DND-41 (cell line): ENCODE measurements at regions not wholly inside any gene's neighbourhood (a gene's known extent, or its start where the extent isn't known, plus 50 kb on each side); places are given as distances from the start of the nearest gene placed in this dataset.

ENCODE experiments used
- ATAC-seq: fragments of 200-7000 bp; cut with Tn5 transposase; 3 replicates; pipeline ENCODE4 v1.9.1; 2021; ENCODE audit warnings: low read depth; ENCODE audit not compliant: insufficient read depth
- DNase-seq: peaks from one replicate; pipeline ENCODE4 v3.0.0-alpha.2; 2020
- H2AFZ ChIP-seq: 2 replicates; pipeline ENCODE4 v1.6.0; 2012; ENCODE audit warnings: low read depth, low read length
- H3K27ac ChIP-seq: 2 replicates; pipeline ENCODE4 v1.5.1; 2012; ENCODE audit warnings: low read length, inconsistent platforms
- H3K27me3 ChIP-seq: fragments of 200-600 bp; sonication (generic); 2 replicates; pipeline ENCODE4 v1.6.0; 2012; ENCODE audit warnings: low read length, mild to moderate bottlenecking, inconsistent platforms; ENCODE audit not compliant: insufficient read depth, poor library complexity
- H3K36me3 ChIP-seq: 2 replicates; pipeline ENCODE4 v1.5.1; 2012; ENCODE audit warnings: low read length, inconsistent platforms; ENCODE audit not compliant: insufficient read depth
- H3K4me1 ChIP-seq: 2 replicates; pipeline ENCODE4 v1.5.1; 2012; ENCODE audit warnings: mild to moderate bottlenecking, low read length; ENCODE audit not compliant: insufficient read depth
- H3K4me2 ChIP-seq: 2 replicates; pipeline ENCODE4 v1.6.0; 2012; ENCODE audit warnings: mild to moderate bottlenecking, moderate library complexity, low read length, inconsistent platforms; ENCODE audit not compliant: insufficient read depth
- H3K4me3 ChIP-seq, 2 experiments: fragments of 200-600 bp in 1 of 2; shearing (Covaris generic) in 1 of 2; 2 replicates each; pipeline ENCODE4 v1.5.1; 2012 to 2016; ENCODE audit warnings: inconsistent platforms in 2 of 2, low read length in 2 of 2, mild to moderate bottlenecking in 2 of 2, low read depth in 1 of 2, moderate library complexity in 1 of 2
- H3K79me2 ChIP-seq: 2 replicates; pipeline ENCODE4 v1.6.0; 2012; ENCODE audit warnings: low read length, inconsistent platforms; ENCODE audit not compliant: insufficient read depth
- H3K9ac ChIP-seq: 2 replicates; pipeline ENCODE4 v1.6.0; 2012; ENCODE audit warnings: low read depth, mild to moderate bottlenecking, inconsistent platforms, low read length, moderate library complexity
- H3K9me3 ChIP-seq: 2 replicates; pipeline ENCODE4 v1.5.1; 2012; ENCODE audit warnings: low read length, moderate library complexity, mild to moderate bottlenecking, inconsistent platforms; ENCODE audit not compliant: insufficient read depth, severe bottlenecking
- H4K20me1 ChIP-seq: 2 replicates; pipeline ENCODE4 v1.6.0; 2012; ENCODE audit warnings: low read length; ENCODE audit not compliant: insufficient read depth
- EZH2 ChIP-seq: IDR thresholded peaks from 3 replicates; pipeline ENCODE4 v1.6.1; 2012; ENCODE audit warnings: borderline replicate concordance, low read depth, mild to moderate bottlenecking, moderate library complexity, low read length, inconsistent platforms; ENCODE audit not compliant: severe bottlenecking
- TF ChIP-seq, protein P1 (sequence below): IDR thresholded peaks from 2 replicates; pipeline ENCODE4 v1.5.1; 2012; ENCODE audit warnings: borderline replicate concordance, low read length, moderate library complexity, mild to moderate bottlenecking; ENCODE audit not compliant: poor library complexity, severe bottlenecking; ENCODE audit errors: extremely low read depth

DNA sequence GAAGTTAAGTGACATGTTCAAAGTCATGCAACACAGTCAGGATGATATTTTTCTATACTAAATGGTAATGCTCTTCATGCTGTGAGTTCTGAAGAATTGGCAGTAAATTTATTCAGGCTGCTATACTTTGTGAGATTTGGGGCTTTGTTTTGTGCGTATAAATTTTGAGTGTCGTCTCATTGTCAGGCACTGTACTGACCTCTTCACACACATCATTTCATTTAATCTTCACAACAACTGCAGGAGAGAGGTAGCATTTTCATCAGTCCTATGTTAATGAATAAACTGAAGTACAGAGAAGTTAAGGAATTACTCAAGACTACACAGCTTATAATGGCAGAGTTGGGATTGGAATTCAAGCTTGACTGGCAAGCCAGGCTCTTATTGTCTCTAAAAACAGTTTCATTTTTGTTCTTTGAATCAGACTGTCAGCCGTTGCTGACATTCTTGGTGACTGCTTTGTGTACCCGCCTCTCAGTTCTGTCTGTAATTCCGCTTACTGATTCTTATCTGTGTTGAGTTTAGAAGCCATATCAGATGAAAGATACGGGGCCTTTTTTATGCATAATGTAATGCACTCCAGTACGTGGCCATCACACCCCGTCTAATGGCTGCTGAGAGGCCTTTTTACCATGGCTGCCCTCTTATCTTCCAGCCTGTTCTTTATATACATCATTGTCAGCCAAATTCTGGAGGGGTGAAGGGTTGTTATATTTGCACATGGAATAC lies 274.9 kb downstream of the UTRN start:
- Histone ChIP-seq H2AFZ (peak overlapping the region; percentile 75), H3K4me3 (peak overlapping the region in 1 of 2 experiments; percentile 37; a peak in 2 of 4 replicates), H3K27me3 (no peaks in the 10 kb centered on the region), H3K9me3 (no peaks in the 10 kb centered on the region), H3K4me1 (peaks cover 35% of the 10 kb centered on the region), H3K9ac (peak overlapping the region; percentile 54), H3K79me2 (no peaks in the 10 kb centered on the region), H4K20me1 (no peaks in the 10 kb centered on the region), H3K4me2 (peak overlapping the region; percentile 53), H3K36me3 (peaks cover 44% of the 10 kb centered on the region), H3K27ac (peak overlapping the region; percentile 85)
- TF ChIP-seq EZH2: no peak
- TF ChIP-seq, protein P1, sequence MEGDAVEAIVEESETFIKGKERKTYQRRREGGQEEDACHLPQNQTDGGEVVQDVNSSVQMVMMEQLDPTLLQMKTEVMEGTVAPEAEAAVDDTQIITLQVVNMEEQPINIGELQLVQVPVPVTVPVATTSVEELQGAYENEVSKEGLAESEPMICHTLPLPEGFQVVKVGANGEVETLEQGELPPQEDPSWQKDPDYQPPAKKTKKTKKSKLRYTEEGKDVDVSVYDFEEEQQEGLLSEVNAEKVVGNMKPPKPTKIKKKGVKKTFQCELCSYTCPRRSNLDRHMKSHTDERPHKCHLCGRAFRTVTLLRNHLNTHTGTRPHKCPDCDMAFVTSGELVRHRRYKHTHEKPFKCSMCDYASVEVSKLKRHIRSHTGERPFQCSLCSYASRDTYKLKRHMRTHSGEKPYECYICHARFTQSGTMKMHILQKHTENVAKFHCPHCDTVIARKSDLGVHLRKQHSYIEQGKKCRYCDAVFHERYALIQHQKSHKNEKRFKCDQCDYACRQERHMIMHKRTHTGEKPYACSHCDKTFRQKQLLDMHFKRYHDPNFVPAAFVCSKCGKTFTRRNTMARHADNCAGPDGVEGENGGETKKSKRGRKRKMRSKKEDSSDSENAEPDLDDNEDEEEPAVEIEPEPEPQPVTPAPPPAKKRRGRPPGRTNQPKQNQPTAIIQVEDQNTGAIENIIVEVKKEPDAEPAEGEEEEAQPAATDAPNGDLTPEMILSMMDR: no peak
- DNase-seq: peak; percentile 71
- peak; percentile 95 for ATAC-seq

DNA sequence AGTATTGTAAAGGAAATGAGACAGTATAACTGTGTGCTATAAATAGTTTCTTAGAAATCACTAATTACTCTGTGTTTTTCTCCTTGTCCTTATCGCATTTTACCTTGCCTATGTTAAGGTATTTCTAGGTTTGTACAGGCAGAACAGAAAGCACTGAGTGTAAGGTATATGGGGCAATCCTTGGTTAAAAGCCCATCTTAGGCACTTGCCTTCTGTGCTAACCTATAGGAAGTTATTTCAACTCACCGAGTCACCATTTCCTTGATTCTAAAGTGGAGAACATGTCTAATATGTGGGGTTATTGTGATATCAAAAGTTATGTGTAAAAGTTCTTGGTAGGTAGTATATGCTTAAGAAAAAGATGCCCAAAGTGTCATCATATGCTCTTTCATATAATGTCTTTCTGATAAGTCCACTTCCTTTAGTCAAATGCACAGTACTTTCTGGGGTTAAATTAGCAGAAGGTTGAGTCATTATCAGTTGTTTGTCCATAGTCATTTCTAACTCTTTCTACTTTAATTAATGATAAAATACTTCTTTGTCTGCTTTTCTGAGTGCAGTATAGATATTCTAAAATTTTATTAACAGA lies 276.4 kb downstream of the UTRN start:
- DNase-seq (no peak), ATAC-seq (no peak)
- no peak overlapping the region for H2AFZ ChIP-seq
- no peak for TF ChIP-seq EZH2
- TF ChIP-seq, protein P1: no peak
- H4K20me1 ChIP-seq: no peaks in the 10 kb centered on the region
- no peaks in the 10 kb centered on the region; the same call in 1 of the 2 replicates for H3K79me2 ChIP-seq
- H3K9ac ChIP-seq: no peak overlapping the region
- no peak overlapping the region for H3K4me2 ChIP-seq
- H3K4me1 ChIP-seq: peaks cover 50% of the 10 kb centered on the region
- no peaks in the 10 kb centered on the region for H3K9me3 ChIP-seq
- H3K27ac ChIP-seq: peak overlapping the region; percentile 57
- H3K27me3 ChIP-seq: no peaks in the 10 kb centered on the region
- no peak overlapping the region for H3K4me3 ChIP-seq
- H3K36me3 ChIP-seq: peaks cover 32% of the 10 kb centered on the region

DNA sequence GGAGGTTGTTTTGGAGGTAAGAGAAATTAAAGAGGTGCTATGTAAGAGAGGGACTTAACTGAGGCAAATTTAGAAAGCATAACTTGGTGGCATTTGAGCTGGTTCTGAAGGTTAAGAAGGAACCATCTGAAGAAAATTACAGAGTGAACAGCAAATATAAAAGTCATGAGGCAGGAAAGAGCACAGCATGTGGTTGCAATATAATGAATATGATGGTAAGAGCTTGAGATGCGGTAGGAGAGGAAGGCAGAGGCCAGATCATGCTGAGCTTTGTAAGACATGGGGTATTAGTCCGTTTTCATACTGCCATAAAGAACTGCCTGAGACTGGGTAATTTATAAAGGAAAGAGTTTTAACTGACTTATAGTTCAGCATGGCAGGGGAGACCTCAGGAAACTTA lies 279.1 kb downstream of the UTRN start:
- Histone ChIP-seq H3K9ac (no peak overlapping the region), H3K36me3 (peaks cover 26% of the 10 kb centered on the region), H3K4me2 (no peak overlapping the region), H2AFZ (no peak overlapping the region), H4K20me1 (no peaks in the 10 kb centered on the region), H3K27me3 (no peaks in the 10 kb centered on the region), H3K4me1 (peaks cover 58% of the 10 kb centered on the region), H3K27ac (no peak overlapping the region), H3K4me3 (no peak overlapping the region), H3K9me3 (no peaks in the 10 kb centered on the region), H3K79me2 (no peaks in the 10 kb centered on the region; the same call in 1 of the 2 replicates)
- DNase-seq (no peak), ATAC-seq (no peak)
- TF ChIP-seq EZH2: no peak
- TF ChIP-seq, protein P1: no peak
